Nephron (organoid): ENCODE measurements at regions not wholly inside any gene's neighbourhood (a gene's known extent, or its start where the extent isn't known, plus 50 kb on each side); places are given as distances from the start of the nearest gene placed in this dataset.

Source experiments
- H3K27ac Mint-ChIP-seq, 3 experiments: 2 replicates each; pipeline ENCODE4 v1.8.0; 2020; ENCODE audit warnings: mixed read lengths in 3 of 3, mild to moderate bottlenecking in 2 of 3, moderate library complexity in 1 of 3
- H3K27me3 Mint-ChIP-seq: 2 replicates; pipeline ENCODE4 v1.8.0; 2021; ENCODE audit warnings: low read depth, mild to moderate bottlenecking, moderate library complexity, mixed read lengths
- H3K36me3 Mint-ChIP-seq: 2 replicates; pipeline ENCODE4 v1.8.0; 2020; ENCODE audit warnings: low read depth, mixed read lengths
- H3K4me1 Mint-ChIP-seq: 2 replicates; pipeline ENCODE4 v1.8.0; 2020; ENCODE audit warnings: mixed read lengths
- H3K4me3 Mint-ChIP-seq, 3 experiments: 2 replicates each; pipeline ENCODE4 v1.8.0; 2020; ENCODE audit warnings: mild to moderate bottlenecking in 3 of 3, mixed read lengths in 3 of 3, moderate library complexity in 2 of 3
- H3K9me3 Mint-ChIP-seq: 2 replicates; pipeline ENCODE4 v1.8.0; 2020; ENCODE audit warnings: mixed read lengths
- TF ChIP-seq, protein P1 (sequence below), 3 experiments: fragments of 200-600 bp; sonication (generic); IDR thresholded peaks; one replicate each; pipeline ENCODE4 v1.5.0; 2021; ENCODE audit warnings: antibody characterized with exemption in 3 of 3; ENCODE audit not compliant: unreplicated experiment in 3 of 3

GRCh38 chr5:58016877-58017276, 443.0 kb downstream of the PLK2 start:
- peaks cover 9% of the 10 kb centered on the region for H3K4me1 Mint-ChIP-seq
- no peaks in the 10 kb centered on the region for H3K9me3 Mint-ChIP-seq
- H3K27ac Mint-ChIP-seq: no peak overlapping the region
- no peak overlapping the region for H3K4me3 Mint-ChIP-seq
- peaks cover 3% of the 10 kb centered on the region for H3K27me3 Mint-ChIP-seq
- H3K36me3 Mint-ChIP-seq: no peaks in the 10 kb centered on the region
- TF ChIP-seq, protein P1, sequence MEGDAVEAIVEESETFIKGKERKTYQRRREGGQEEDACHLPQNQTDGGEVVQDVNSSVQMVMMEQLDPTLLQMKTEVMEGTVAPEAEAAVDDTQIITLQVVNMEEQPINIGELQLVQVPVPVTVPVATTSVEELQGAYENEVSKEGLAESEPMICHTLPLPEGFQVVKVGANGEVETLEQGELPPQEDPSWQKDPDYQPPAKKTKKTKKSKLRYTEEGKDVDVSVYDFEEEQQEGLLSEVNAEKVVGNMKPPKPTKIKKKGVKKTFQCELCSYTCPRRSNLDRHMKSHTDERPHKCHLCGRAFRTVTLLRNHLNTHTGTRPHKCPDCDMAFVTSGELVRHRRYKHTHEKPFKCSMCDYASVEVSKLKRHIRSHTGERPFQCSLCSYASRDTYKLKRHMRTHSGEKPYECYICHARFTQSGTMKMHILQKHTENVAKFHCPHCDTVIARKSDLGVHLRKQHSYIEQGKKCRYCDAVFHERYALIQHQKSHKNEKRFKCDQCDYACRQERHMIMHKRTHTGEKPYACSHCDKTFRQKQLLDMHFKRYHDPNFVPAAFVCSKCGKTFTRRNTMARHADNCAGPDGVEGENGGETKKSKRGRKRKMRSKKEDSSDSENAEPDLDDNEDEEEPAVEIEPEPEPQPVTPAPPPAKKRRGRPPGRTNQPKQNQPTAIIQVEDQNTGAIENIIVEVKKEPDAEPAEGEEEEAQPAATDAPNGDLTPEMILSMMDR (IDR thresholded peaks at IDR 0.05; ENCODE audit: unreplicated experiment in 3 of 3): no peak

GRCh38 chr5:58016358-58016757, 443.5 kb downstream of the PLK2 start:
- no peaks in the 10 kb centered on the region for H3K36me3 Mint-ChIP-seq
- peaks cover 3% of the 10 kb centered on the region for H3K27me3 Mint-ChIP-seq
- H3K27ac Mint-ChIP-seq: no peak overlapping the region
- H3K4me3 Mint-ChIP-seq: no peak overlapping the region
- TF ChIP-seq, protein P1 (IDR thresholded peaks at IDR 0.05; ENCODE audit: unreplicated experiment in 3 of 3): no peak
- peaks cover 9% of the 10 kb centered on the region for H3K4me1 Mint-ChIP-seq
- no peaks in the 10 kb centered on the region for H3K9me3 Mint-ChIP-seq

DNA sequence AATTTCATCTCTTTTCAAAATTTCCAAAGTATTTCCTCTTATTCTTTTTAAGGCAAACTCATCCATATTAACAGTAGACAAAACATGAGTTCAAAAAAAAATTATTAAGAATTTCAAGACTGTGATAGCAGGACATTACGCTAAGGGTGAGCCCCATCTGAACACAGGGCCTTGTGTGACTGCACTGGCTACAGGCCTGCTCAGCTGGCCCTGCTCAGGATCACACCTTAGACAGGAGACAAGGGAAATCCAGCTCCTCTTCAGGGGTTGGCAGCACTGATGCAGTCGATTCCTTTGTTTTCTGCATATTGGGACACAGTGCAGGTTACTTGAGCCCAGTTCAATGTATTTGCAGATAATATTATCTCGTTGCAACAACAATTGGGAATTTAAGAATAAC, 444.7 kb downstream of the PLK2 start:
- no peaks in the 10 kb centered on the region for H3K9me3 Mint-ChIP-seq

DNA sequence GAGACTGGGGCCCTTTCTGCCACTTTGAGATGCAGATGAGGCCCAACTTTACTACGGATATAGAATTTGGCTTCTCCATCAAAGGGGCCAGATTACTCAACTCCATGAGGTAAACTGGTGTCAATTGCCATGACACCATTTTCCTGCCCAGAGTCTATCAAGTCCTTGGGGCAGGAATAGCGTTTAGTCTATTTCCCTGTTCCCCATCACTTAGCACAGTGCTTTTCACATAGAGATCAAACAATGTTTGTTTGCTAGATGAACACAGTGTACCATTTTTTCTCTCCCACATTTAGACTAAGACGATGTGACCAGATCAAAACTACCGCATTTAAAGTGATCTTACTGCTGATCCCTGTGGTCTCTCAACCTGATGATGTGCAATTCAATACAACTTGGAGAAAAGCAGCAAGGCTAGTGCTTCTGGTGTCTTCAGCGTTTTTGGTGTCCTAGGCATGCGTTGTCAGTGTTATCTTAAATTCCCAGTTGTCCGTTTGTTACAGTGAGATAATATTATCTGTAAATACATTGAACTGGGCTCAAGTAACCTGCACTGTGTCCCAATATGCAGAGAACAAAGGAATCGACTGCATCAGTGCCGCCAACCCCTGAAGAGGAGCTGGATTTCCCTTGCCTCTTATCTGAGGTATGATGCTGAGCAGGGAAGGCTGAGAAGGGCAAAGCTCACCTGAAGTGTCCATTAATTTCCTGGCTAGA, 446.2 kb downstream of the PLK2 start:
- peaks cover under 1% of the 10 kb centered on the region for H3K4me1 Mint-ChIP-seq
- TF ChIP-seq, protein P1 (IDR thresholded peaks at IDR 0.05; ENCODE audit: unreplicated experiment in 3 of 3): no peak
- no peak overlapping the region for H3K27ac Mint-ChIP-seq
- no peaks in the 10 kb centered on the region for H3K36me3 Mint-ChIP-seq
- peaks cover 3% of the 10 kb centered on the region for H3K27me3 Mint-ChIP-seq
- no peaks in the 10 kb centered on the region for H3K9me3 Mint-ChIP-seq
- H3K4me3 Mint-ChIP-seq: no peak overlapping the region

More for the DNA sequence above, 444.7 kb downstream of the PLK2 start:
- Mint-ChIP-seq H3K4me1 (peaks cover 9% of the 10 kb centered on the region), H3K36me3 (no peaks in the 10 kb centered on the region), H3K4me3 (no peak overlapping the region), H3K27me3 (peaks cover 3% of the 10 kb centered on the region), H3K27ac (no peak overlapping the region)
- TF ChIP-seq, protein P1 (IDR thresholded peaks at IDR 0.05; ENCODE audit: unreplicated experiment in 3 of 3): no peak

GRCh38 chr5:58012801-58013315, 447.0 kb downstream of the PLK2 start:
- Mint-ChIP-seq H3K4me1 (no peaks in the 10 kb centered on the region), H3K36me3 (no peaks in the 10 kb centered on the region), H3K27me3 (peaks cover 3% of the 10 kb centered on the region), H3K4me3 (no peak overlapping the region), H3K9me3 (no peaks in the 10 kb centered on the region), H3K27ac (no peak overlapping the region)
- TF ChIP-seq, protein P1 (IDR thresholded peaks at IDR 0.05; ENCODE audit: unreplicated experiment in 3 of 3): no peak

DNA sequence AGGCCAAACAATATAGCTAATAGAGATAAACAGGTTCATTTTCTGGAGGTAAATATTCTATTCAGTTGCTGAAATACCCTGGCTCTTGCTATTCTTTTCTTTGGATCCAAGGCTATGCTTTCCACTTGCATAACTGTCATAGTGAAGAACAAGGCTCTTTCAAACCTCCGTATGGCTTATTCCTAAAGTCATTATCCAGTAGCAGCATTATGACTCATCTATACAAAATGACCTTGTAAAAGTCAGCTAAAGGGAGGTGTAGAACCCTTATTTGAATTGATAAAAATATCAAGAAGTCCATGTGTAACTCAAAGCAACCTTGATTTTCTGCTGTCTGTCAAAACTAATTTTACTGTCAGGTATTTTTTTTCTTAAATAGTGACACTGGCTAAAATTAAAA, 447.8 kb downstream of the PLK2 start:
- no peaks in the 10 kb centered on the region for H3K36me3 Mint-ChIP-seq
- no peak overlapping the region for H3K4me3 Mint-ChIP-seq

More for the DNA sequence above, 447.8 kb downstream of the PLK2 start:
- Mint-ChIP-seq H3K4me1 (no peaks in the 10 kb centered on the region), H3K27me3 (peaks cover 3% of the 10 kb centered on the region), H3K27ac (no peak overlapping the region), H3K9me3 (no peaks in the 10 kb centered on the region)
- TF ChIP-seq, protein P1 (IDR thresholded peaks at IDR 0.05; ENCODE audit: unreplicated experiment in 3 of 3): no peak
